Mesendoderm (in vitro differentiated cells): ENCODE measurements at regions not wholly inside any gene's neighbourhood (a gene's known extent, or its start where the extent isn't known, plus 50 kb on each side); places are given as distances from the start of the nearest gene placed in this dataset.

Source experiments
- DNase-seq: peaks from one replicate; pipeline ENCODE4 v3.0.0; 2013
- H2AK5ac ChIP-seq: 2 replicates; pipeline ENCODE4 v1.6.1; 2013; ENCODE audit warnings: low read length, inconsistent platforms
- H2BK120ac ChIP-seq: 2 replicates; pipeline ENCODE4 v1.6.1; 2013; ENCODE audit warnings: low read depth, mild to moderate bottlenecking, low read length, moderate library complexity, mixed read lengths
- H2BK15ac ChIP-seq: replicated peaks from 2 replicates; pipeline ENCODE4 v1.6.1; 2013; ENCODE audit warnings: low read depth, mild to moderate bottlenecking, moderate library complexity
- H2BK5ac ChIP-seq: 2 replicates; pipeline ENCODE4 v1.6.1; 2013; ENCODE audit warnings: low read length, inconsistent platforms
- H3K18ac ChIP-seq: 2 replicates; pipeline ENCODE4 v1.6.1; 2013; ENCODE audit warnings: mild to moderate bottlenecking, low read length, mixed read lengths
- H3K23ac ChIP-seq: one replicate; pipeline ENCODE4 v1.6.1; 2013; ENCODE audit warnings: low read length
- H3K27ac ChIP-seq: 2 replicates; pipeline ENCODE4 v1.5.1; 2013; ENCODE audit warnings: low read depth, mild to moderate bottlenecking, inconsistent platforms, low read length, moderate library complexity
- H3K27me3 ChIP-seq: 2 replicates; pipeline ENCODE4 v1.6.1; 2013; ENCODE audit warnings: low read length, control low read depth, mild to moderate bottlenecking, inconsistent platforms; ENCODE audit not compliant: insufficient read depth, poor library complexity
- H3K36me3 ChIP-seq: 2 replicates; pipeline ENCODE4 v1.6.1; 2013; ENCODE audit warnings: low read length, inconsistent platforms; ENCODE audit not compliant: control insufficient read depth, insufficient read depth
- H3K4ac ChIP-seq: one replicate; pipeline ENCODE4 v1.6.1; 2013; ENCODE audit warnings: low read depth, mild to moderate bottlenecking, low read length, moderate library complexity
- H3K4me1 ChIP-seq: 2 replicates; pipeline ENCODE4 v1.6.1; 2013; ENCODE audit warnings: low read depth, low read length, inconsistent platforms; ENCODE audit not compliant: control insufficient read depth
- H3K4me2 ChIP-seq: 2 replicates; pipeline ENCODE4 v1.6.1; 2013; ENCODE audit warnings: low read length
- H3K4me3 ChIP-seq: 2 replicates; pipeline ENCODE4 v1.5.1; 2013; ENCODE audit warnings: mild to moderate bottlenecking, low read length
- H3K56ac ChIP-seq: one replicate; pipeline ENCODE4 v1.6.1; 2013; ENCODE audit warnings: low read length
- H3K79me1 ChIP-seq: 2 replicates; pipeline ENCODE4 v1.6.1; 2013; ENCODE audit warnings: low read length, inconsistent platforms
- H3K79me2 ChIP-seq: 2 replicates; pipeline ENCODE4 v1.6.1; 2013; ENCODE audit warnings: mild to moderate bottlenecking, low read length; ENCODE audit not compliant: control insufficient read depth, insufficient read depth
- H3K9ac ChIP-seq: 2 replicates; pipeline ENCODE4 v1.6.1; 2013; ENCODE audit warnings: low read length, inconsistent platforms
- H4K5ac ChIP-seq: one replicate; pipeline ENCODE4 v1.6.1; 2013; ENCODE audit warnings: low read length
- H4K8ac ChIP-seq: one replicate; pipeline ENCODE4 v1.6.1; 2013; ENCODE audit warnings: low read depth, mild to moderate bottlenecking, control low read depth, low read length, moderate library complexity
- WGBS: extraction: QIAGEN DNeasy Blood & Tissue Kit; methylation state at CpG from one replicate; pipeline ENCODE4 v1.1.7; 2013; ENCODE audit warnings: low lambda C conversion rate, missing lambda C conversion rate; ENCODE audit not compliant: insufficient coverage; ENCODE audit errors: extremely low coverage; 5-methylcytosine and 5-hydroxymethylcytosine counted together

GRCh38 chr2:57093020-57093419 lies 909.2 kb downstream of the CCDC85A start:
- Histone ChIP-seq H3K56ac (no peak overlapping the region), H3K4me3 (no peak overlapping the region), H3K27me3 (no peaks in the 10 kb centered on the region), H3K79me1 (no peaks in the 10 kb centered on the region), H3K4ac (no peak overlapping the region), H2BK120ac (no peak overlapping the region), H4K8ac (no peak overlapping the region), H3K27ac (no peak overlapping the region), H2BK5ac (no peak overlapping the region), H2AK5ac (no peak overlapping the region), H3K36me3 (no peaks in the 10 kb centered on the region), H4K5ac (no peak overlapping the region), H3K9ac (no peak overlapping the region), H3K4me2 (no peak overlapping the region), H3K18ac (no peak overlapping the region), H3K23ac (no peak overlapping the region), H3K4me1 (no peaks in the 10 kb centered on the region), H3K79me2 (no peaks in the 10 kb centered on the region), H2BK15ac (no peak overlapping the region)
- no peak for DNase-seq

GRCh38 chr2:57097855-57098254 lies 914.1 kb downstream of the CCDC85A start:
- Histone ChIP-seq H2BK5ac (no peak overlapping the region), H3K79me2 (no peaks in the 10 kb centered on the region), H3K79me1 (no peaks in the 10 kb centered on the region), H3K4me1 (no peaks in the 10 kb centered on the region), H3K56ac (no peak overlapping the region), H3K23ac (no peak overlapping the region), H3K27me3 (no peaks in the 10 kb centered on the region), H3K4me3 (no peak overlapping the region), H2AK5ac (no peak overlapping the region), H3K4me2 (no peak overlapping the region), H3K36me3 (no peaks in the 10 kb centered on the region), H4K5ac (no peak overlapping the region), H3K27ac (no peak overlapping the region), H4K8ac (no peak overlapping the region), H2BK120ac (no peak overlapping the region), H2BK15ac (no peak overlapping the region), H3K9ac (no peak overlapping the region), H3K18ac (no peak overlapping the region), H3K4ac (no peak overlapping the region)
- DNase-seq = no peak
- no CpG with 5 or more reads among the region's 1 CpG for WGBS

GRCh38 chr2:57100436-57100835 lies 916.6 kb downstream of the CCDC85A start:
- DNase-seq = no peak
- Histone ChIP-seq H3K23ac (no peak overlapping the region), H2AK5ac (no peak overlapping the region), H3K4me1 (no peaks in the 10 kb centered on the region), H2BK15ac (no peak overlapping the region), H3K4ac (no peak overlapping the region), H3K27me3 (no peaks in the 10 kb centered on the region), H3K18ac (no peak overlapping the region), H3K56ac (no peak overlapping the region), H3K9ac (no peak overlapping the region), H4K8ac (no peak overlapping the region), H3K4me2 (no peak overlapping the region), H3K79me1 (no peaks in the 10 kb centered on the region), H3K79me2 (no peaks in the 10 kb centered on the region), H3K4me3 (no peak overlapping the region), H4K5ac (no peak overlapping the region), H2BK120ac (no peak overlapping the region), H2BK5ac (no peak overlapping the region), H3K36me3 (no peaks in the 10 kb centered on the region), H3K27ac (no peak overlapping the region)

DNA sequence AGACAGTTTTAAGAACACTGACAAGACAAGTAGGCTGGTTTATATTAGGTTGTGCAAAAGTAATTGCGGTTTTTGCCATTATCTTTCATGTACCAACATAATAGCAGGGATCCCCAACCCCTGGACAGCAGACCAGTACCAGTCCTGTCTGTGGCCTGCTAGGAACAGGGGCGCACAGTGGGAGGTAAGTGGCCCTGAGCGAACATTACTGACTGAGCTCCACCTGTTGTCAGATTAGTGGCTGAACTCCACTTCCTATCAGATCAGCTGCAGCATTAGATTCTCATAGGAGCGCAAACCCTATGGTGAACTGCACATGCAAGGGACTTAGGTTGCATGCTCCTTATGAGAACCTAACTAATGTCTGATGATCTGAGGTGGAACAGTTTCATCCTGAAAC lies 921.9 kb downstream of the CCDC85A start:
- no peak overlapping the region for H3K23ac ChIP-seq
- H3K79me2 ChIP-seq = no peaks in the 10 kb centered on the region
- DNase-seq = no peak
- H3K27me3 ChIP-seq = no peaks in the 10 kb centered on the region
- H3K4me2 ChIP-seq = no peak overlapping the region
- H3K56ac ChIP-seq = no peak overlapping the region
- H3K4ac ChIP-seq = no peak overlapping the region
- no peak overlapping the region for H2BK15ac ChIP-seq
- no peak overlapping the region for H2BK120ac ChIP-seq
- H3K18ac ChIP-seq = no peak overlapping the region
- no peaks in the 10 kb centered on the region for H3K36me3 ChIP-seq
- no peak overlapping the region for H2BK5ac ChIP-seq
- no peak overlapping the region for H3K4me3 ChIP-seq
- no peak overlapping the region for H4K8ac ChIP-seq
- H4K5ac ChIP-seq = no peak overlapping the region
- H3K27ac ChIP-seq = no peak overlapping the region
- no peaks in the 10 kb centered on the region for H3K79me1 ChIP-seq
- no peak overlapping the region for H2AK5ac ChIP-seq
- no peaks in the 10 kb centered on the region for H3K4me1 ChIP-seq
- no CpG with 5 or more reads among the region's 4 CpGs for WGBS
- no peak overlapping the region for H3K9ac ChIP-seq

- Histone ChIP-seq H2BK120ac (no peak overlapping the region), H3K79me1 (no peaks in the 10 kb centered on the region), H3K4me2 (no peak overlapping the region)
Observed at GRCh38 chr2:57107353-57107752, 923.6 kb downstream of the CCDC85A start.

GRCh38 chr2:57111531-57111930 lies 927.7 kb downstream of the CCDC85A start:
- Histone ChIP-seq H3K9ac (no peak overlapping the region), H3K36me3 (no peaks in the 10 kb centered on the region), H2BK5ac (no peak overlapping the region), H3K18ac (no peak overlapping the region), H4K5ac (no peak overlapping the region), H3K56ac (no peak overlapping the region), H3K23ac (no peak overlapping the region), H3K4me3 (no peak overlapping the region), H2BK15ac (no peak overlapping the region), H3K79me2 (no peaks in the 10 kb centered on the region), H3K27ac (no peak overlapping the region), H2AK5ac (no peak overlapping the region), H3K4ac (no peak overlapping the region), H2BK120ac (no peak overlapping the region), H4K8ac (no peak overlapping the region), H3K79me1 (no peaks in the 10 kb centered on the region), H3K27me3 (no peaks in the 10 kb centered on the region), H3K4me1 (no peaks in the 10 kb centered on the region), H3K4me2 (no peak overlapping the region)
- WGBS = no CpG with 5 or more reads among the region's 2 CpGs
- no peak for DNase-seq

More at GRCh38 chr2:57107353-57107752, 923.6 kb downstream of the CCDC85A start:
- Histone ChIP-seq H3K27ac (no peak overlapping the region), H3K9ac (no peak overlapping the region), H3K56ac (no peak overlapping the region), H3K4me3 (no peak overlapping the region), H3K27me3 (no peaks in the 10 kb centered on the region), H3K79me2 (no peaks in the 10 kb centered on the region), H4K5ac (no peak overlapping the region), H2AK5ac (no peak overlapping the region), H3K4ac (no peak overlapping the region), H3K18ac (no peak overlapping the region), H4K8ac (no peak overlapping the region), H3K23ac (no peak overlapping the region), H3K4me1 (no peaks in the 10 kb centered on the region), H2BK15ac (no peak overlapping the region), H2BK5ac (no peak overlapping the region), H3K36me3 (no peaks in the 10 kb centered on the region)
- no peak for DNase-seq
- no CpG with 5 or more reads among the region's 2 CpGs for WGBS
